Mesothelial cell of epicardium (in vitro differentiated cells): ENCODE measurements at regions not wholly inside any gene's neighbourhood (a gene's known extent, or its start where the extent isn't known, plus 50 kb on each side); places are given as distances from the start of the nearest gene placed in this dataset.
"Not testable (repeated sequence)": the region's sequence is repeated elsewhere in the genome, so short reads cannot be mapped to it uniquely, and the experiment has no call there.

Experiments
- DNase-seq, 2 experiments: peaks; one replicate each; pipeline ENCODE4 v3.0.0; 2021; ENCODE audit warnings: low spot score in 2 of 2; ENCODE audit not compliant: unreplicated experiment in 2 of 2
- H3K27ac Mint-ChIP-seq: 2 replicates; pipeline ENCODE4 v1.8.0; 2021; ENCODE audit warnings: mixed read lengths
- H3K27me3 Mint-ChIP-seq: 2 replicates; pipeline ENCODE4 v1.8.0; 2021; ENCODE audit warnings: low read depth, mixed read lengths
- H3K36me3 Mint-ChIP-seq: 2 replicates; pipeline ENCODE4 v1.8.0; 2021; ENCODE audit warnings: mixed read lengths
- H3K4me1 Mint-ChIP-seq: 2 replicates; pipeline ENCODE4 v1.8.0; 2021; ENCODE audit warnings: mixed read lengths
- H3K4me3 Mint-ChIP-seq: 2 replicates; pipeline ENCODE4 v1.8.0; 2021; ENCODE audit warnings: mild to moderate bottlenecking, moderate library complexity, mixed read lengths
- H3K9me3 Mint-ChIP-seq: 2 replicates; pipeline ENCODE4 v1.8.0; 2021; ENCODE audit warnings: mixed read lengths
- TF ChIP-seq, protein P1 (sequence below): fragments of 200-600 bp; sonication (generic); IDR thresholded peaks from one replicate; pipeline ENCODE4 v1.5.0; 2021; ENCODE audit warnings: antibody characterized with exemption; ENCODE audit not compliant: unreplicated experiment

DNA sequence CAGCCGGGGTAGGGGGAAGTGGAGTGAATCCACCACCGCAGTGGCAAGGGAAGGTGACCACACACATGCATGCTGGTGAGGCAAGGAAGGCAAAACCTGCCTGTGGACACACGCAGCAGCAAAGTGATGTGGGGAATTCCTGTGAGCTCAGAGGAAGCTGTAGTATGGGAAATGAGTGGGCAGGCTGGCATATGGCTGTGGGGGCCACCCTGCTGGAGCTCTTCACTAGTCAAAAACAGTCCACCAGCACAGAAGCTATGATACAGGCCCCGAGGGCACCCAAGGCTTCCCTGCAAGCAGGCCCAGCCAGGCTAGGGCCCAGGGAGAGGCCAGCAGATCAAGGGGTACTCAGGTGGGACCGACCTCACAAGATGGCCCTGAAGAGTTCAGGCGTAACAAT, 239.1 kb downstream of the CHM start:
- Mint-ChIP-seq H3K27ac (no peak overlapping the region), H3K36me3 (no peaks in the 10 kb centered on the region), H3K4me3 (no peak overlapping the region)

DNA sequence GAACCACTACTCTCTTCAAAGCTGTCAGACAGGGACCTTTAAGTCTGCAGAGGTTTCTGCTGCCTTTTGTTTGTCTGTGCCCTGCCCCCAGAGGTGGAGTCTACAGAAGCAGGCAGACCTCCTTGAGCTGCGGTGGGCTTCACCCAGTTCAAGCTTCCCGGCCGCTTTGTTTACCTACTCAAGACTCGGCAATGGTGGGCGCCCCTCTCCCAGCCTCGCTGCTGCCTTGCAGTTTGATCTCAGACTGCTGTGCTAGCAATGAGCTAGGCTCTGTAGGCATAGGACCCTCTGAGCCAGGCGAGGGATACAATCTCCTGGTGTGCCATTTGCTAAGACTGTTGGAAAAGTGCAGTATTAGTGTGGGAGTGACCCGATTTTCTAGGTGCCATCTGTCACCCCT, 275.0 kb downstream of the CHM start:
- peaks cover 50% of the 10 kb centered on the region for H3K9me3 Mint-ChIP-seq
- not testable (repeated sequence) for DNase-seq, H3K4me3 Mint-ChIP-seq, H3K36me3 Mint-ChIP-seq, H3K27me3 Mint-ChIP-seq, H3K4me1 Mint-ChIP-seq, H3K27ac Mint-ChIP-seq

More for the DNA sequence above, 239.1 kb downstream of the CHM start:
- Mint-ChIP-seq H3K9me3 (peaks cover 42% of the 10 kb centered on the region), H3K4me1 (no peaks in the 10 kb centered on the region), H3K27me3 (no peaks in the 10 kb centered on the region)
- TF ChIP-seq, protein P1, sequence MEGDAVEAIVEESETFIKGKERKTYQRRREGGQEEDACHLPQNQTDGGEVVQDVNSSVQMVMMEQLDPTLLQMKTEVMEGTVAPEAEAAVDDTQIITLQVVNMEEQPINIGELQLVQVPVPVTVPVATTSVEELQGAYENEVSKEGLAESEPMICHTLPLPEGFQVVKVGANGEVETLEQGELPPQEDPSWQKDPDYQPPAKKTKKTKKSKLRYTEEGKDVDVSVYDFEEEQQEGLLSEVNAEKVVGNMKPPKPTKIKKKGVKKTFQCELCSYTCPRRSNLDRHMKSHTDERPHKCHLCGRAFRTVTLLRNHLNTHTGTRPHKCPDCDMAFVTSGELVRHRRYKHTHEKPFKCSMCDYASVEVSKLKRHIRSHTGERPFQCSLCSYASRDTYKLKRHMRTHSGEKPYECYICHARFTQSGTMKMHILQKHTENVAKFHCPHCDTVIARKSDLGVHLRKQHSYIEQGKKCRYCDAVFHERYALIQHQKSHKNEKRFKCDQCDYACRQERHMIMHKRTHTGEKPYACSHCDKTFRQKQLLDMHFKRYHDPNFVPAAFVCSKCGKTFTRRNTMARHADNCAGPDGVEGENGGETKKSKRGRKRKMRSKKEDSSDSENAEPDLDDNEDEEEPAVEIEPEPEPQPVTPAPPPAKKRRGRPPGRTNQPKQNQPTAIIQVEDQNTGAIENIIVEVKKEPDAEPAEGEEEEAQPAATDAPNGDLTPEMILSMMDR = no peak
- no peak for DNase-seq

DNA sequence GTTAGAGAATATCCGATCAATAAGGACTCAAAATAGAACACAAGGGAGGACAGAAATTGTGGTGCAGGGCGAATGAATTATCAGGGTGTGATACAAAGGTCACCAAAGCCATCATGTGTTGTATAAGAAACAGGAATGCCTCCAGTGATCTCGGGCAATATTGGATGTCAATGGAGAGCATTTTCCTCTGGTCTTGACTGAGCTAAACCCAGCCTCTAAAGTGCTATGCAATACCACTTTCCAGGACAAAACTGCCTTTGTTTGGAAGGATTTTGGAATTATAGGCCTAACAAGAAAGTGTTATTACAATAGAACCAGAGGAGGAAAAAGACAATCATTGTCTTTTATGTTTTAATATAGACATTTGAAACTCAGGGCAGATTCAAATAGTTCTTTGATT, 281.7 kb downstream of the CHM start:
- H3K36me3 Mint-ChIP-seq = no peaks in the 10 kb centered on the region
- H3K4me1 Mint-ChIP-seq = no peaks in the 10 kb centered on the region
- no peaks in the 10 kb centered on the region for H3K27me3 Mint-ChIP-seq
- DNase-seq = no peak
- TF ChIP-seq, protein P1 = no peak
- H3K4me3 Mint-ChIP-seq = no peak overlapping the region
- H3K27ac Mint-ChIP-seq = no peak overlapping the region
- H3K9me3 Mint-ChIP-seq = peaks cover 54% of the 10 kb centered on the region

DNA sequence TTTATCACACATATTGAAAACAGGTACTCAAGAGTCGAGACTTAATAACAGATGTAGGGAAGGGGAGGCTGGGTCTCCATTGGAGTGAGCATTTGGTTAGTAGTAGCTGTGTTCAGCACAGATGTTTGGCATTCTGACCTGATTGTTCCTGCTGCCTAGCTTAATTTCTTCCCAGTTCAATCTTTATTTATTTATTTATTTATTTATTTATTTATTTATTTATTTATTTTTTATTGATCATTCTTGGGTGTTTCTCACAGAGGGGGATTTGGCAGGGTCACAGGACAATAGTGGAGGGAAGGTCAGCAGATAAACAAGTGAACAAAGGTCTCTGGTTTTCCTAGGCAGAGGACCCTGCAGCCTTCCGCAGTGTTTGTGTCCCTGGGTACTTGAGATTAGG, 324.3 kb downstream of the CHM start:
- peaks cover 62% of the 10 kb centered on the region for H3K9me3 Mint-ChIP-seq
- not testable (repeated sequence) for H3K27me3 Mint-ChIP-seq, H3K27ac Mint-ChIP-seq, H3K36me3 Mint-ChIP-seq, H3K4me1 Mint-ChIP-seq, H3K4me3 Mint-ChIP-seq, DNase-seq

DNA sequence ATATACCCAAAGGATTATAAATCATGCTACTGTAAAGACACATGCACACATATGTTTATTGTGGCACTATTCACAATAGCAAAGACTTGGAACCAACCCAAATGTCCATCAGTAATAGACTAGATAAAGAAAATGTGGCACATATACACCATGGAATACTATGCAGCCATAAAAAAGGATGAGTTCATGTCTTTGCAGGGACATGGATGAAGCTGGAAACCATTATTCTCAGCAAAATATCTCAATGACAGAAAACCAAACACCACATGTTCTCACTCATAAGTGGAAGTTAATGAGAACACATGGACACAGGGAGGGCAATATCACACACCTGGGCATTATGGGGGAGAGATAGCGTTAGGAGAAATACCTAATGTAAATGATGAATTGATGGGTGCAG, 323.8 kb upstream of the POF1B start:
- not testable (repeated sequence) for DNase-seq, H3K4me3 Mint-ChIP-seq, H3K27ac Mint-ChIP-seq

DNA sequence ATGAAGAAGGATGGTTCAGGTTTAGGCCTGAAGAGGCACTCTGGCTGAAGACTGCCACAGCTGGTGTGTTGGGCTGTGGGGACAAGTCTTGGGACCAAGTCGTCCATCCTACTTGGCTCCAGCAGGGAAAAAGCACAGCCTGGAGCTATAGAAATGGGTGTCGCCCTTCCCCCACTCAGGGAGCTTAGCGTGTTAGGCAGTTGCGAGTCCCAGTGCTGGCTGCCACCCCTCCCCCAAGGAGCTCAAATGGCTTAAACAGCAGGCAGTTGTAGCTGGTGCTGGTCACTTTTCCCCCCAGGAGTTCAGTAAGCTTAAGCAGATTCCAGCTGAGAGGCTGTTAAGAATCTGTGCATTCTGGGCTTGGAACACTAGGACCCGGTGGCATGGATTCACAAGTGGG, 319.5 kb upstream of the POF1B start:
- no peaks in the 10 kb centered on the region for H3K36me3 Mint-ChIP-seq
- no peak for DNase-seq
- H3K27me3 Mint-ChIP-seq = no peaks in the 10 kb centered on the region
- TF ChIP-seq, protein P1 = no peak
- H3K4me1 Mint-ChIP-seq = no peaks in the 10 kb centered on the region
- H3K27ac Mint-ChIP-seq = no peak overlapping the region
- H3K9me3 Mint-ChIP-seq = peaks cover 69% of the 10 kb centered on the region
- no peak overlapping the region for H3K4me3 Mint-ChIP-seq

More for the DNA sequence above, 323.8 kb upstream of the POF1B start:
- H3K9me3 Mint-ChIP-seq = peaks cover 55% of the 10 kb centered on the region
- H3K27me3 Mint-ChIP-seq, H3K36me3 Mint-ChIP-seq, H3K4me1 Mint-ChIP-seq: not testable (repeated sequence)

DNA sequence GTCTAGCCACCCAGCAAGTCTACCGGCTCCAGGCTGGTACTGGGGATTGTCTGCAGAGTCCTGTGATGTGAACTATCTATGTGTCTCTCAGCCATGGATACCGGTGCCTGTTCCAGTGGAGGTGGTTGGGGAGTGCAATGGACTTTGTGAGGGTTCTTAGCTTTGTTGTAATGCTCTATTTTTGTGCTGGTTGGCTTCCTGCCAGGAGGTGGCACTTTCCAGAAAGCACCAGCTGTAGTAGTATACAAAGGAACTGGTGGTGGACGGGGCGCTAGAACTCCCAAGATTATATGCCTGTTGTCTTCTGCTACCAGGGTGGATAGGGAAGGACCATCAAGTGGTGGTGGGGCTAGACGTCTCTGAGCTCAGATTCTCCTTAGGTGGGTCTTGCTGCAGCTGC, 306.4 kb upstream of the POF1B start:
- TF ChIP-seq, protein P1 = no peak
- H3K4me1 Mint-ChIP-seq = no peaks in the 10 kb centered on the region
- H3K36me3 Mint-ChIP-seq = no peaks in the 10 kb centered on the region
- no peaks in the 10 kb centered on the region for H3K27me3 Mint-ChIP-seq
- no peak for DNase-seq
- H3K4me3 Mint-ChIP-seq = no peak overlapping the region
- H3K27ac Mint-ChIP-seq = no peak overlapping the region
- H3K9me3 Mint-ChIP-seq = peaks cover 76% of the 10 kb centered on the region
